ENCODE measurements at regions not wholly inside any gene's neighbourhood (a gene's known extent, or its start where the extent isn't known, plus 50 kb on each side); places are given as distances from the start of the nearest gene placed in this dataset.

DNA sequence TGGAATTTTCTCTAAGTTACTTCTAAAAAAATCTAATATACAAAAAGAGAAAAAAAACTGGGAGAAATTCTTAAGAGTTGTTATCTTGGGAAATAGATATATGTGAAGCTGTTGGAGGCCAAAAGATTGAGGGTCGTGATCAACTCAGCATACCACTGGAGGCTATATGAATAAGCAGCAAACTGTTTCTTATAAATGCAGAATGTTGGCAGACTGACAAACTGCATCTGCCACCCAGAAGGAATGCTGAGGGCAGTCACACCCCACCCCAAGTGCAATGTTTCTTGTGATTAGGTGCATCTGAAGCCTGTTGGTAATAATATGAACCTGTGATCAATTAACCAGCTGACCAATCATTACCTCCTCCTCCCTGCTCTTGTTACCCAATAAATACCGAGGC is 818.6 kb upstream of the MGAT4C start:
- CTCF ChIA-PET = no interaction called here
- no peaks in the 10 kb centered on the region for H3K36me3 Mint-ChIP-seq (ENCODE audit: low read depth)
- POLR2A ChIA-PET = no interaction called here

DNA sequence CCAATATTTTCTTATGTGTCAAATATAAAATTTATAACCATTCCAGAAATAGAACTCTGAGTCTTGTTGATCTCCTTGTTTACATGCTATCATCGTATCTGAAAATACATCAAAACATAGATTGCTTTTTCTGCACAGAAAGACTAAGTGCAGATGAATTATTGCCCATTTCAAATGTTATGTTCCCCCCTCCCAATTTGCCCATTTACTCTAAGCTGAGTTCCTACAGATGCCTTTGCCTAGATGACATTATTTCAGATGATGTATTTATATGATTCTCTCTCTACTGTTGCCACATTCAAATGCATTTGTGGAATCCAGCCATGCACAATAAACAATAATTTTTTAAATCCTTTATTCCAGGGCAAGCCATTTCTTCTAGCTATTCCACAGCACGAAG is 810.1 kb upstream of the MGAT4C start:
- CTCF ChIA-PET = no interaction called here
- H3K4me1 Mint-ChIP-seq = no peaks in the 10 kb centered on the region
- POLR2A ChIA-PET = no interaction called here
- H3K4me3 Mint-ChIP-seq = no peak overlapping the region
- H3K36me3 Mint-ChIP-seq (ENCODE audit: low read depth) = no peaks in the 10 kb centered on the region
- DNase-seq = no peak
- no peak overlapping the region for H3K27ac Mint-ChIP-seq
- no peaks in the 10 kb centered on the region for H3K27me3 Mint-ChIP-seq
- H3K9me3 Mint-ChIP-seq = peaks cover 2% of the 10 kb centered on the region

More for the DNA sequence above, 818.6 kb upstream of the MGAT4C start:
- H3K9me3 Mint-ChIP-seq = peaks cover 15% of the 10 kb centered on the region
- no peaks in the 10 kb centered on the region for H3K4me1 Mint-ChIP-seq
- H3K27ac Mint-ChIP-seq = no peak overlapping the region
- DNase-seq = no peak
- no peak overlapping the region for H3K4me3 Mint-ChIP-seq
- H3K27me3 Mint-ChIP-seq = no peaks in the 10 kb centered on the region

DNA sequence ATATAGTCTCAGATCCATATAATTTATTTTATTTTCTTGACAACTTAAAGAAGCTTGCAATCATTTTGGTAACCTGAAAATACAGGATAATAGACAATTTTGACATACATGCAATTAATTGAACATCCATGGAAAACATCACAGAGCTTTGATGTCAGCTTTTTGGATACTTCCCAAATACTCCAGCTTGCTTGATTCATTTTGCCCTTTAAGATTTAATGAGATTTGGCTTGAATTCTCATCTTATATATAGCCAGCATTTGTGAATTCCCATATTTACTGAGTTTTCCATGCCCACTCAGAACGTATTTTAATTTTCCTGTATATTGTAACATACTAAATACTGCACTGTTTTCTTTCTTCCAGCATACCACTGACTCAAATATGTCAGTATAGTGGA is 803.0 kb upstream of the MGAT4C start:
- no peak overlapping the region for H3K4me3 Mint-ChIP-seq
- H3K27me3 Mint-ChIP-seq = no peaks in the 10 kb centered on the region
- ChIA-PET CTCF (no interaction called here), POLR2A (no interaction called here)
- H3K4me1 Mint-ChIP-seq = no peaks in the 10 kb centered on the region
- peaks cover under 1% of the 10 kb centered on the region for H3K9me3 Mint-ChIP-seq
- H3K27ac Mint-ChIP-seq = no peak overlapping the region
- DNase-seq = no peak
- H3K36me3 Mint-ChIP-seq (ENCODE audit: low read depth) = no peaks in the 10 kb centered on the region

DNA sequence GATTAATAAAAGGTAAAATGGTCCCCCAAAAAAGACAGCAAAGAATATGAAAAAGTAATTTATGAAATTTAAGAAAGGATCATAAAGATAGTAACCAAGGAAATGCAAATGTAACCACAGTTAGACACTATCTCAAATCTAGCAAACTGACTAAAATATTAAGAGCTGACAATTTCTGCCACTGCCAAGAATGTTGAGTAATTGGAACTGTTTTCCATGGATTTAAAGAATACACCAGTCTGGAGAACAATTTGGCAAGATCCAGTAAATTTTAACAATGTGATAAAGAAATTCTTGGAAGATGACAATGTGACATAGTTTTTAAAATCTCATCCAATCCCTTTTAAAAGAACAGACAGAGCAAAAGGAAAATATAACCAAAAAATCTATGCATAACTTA is 798.0 kb upstream of the MGAT4C start:
- H3K27me3 Mint-ChIP-seq = no peaks in the 10 kb centered on the region
- ChIA-PET POLR2A (interaction anchor here (0.6 kb wide), 1 partner anchor 90 kb away, joined by 4 read pairs; no protein-coding TSS in a partner anchor), CTCF (no interaction called here)
- H3K9me3 Mint-ChIP-seq = no peaks in the 10 kb centered on the region
- H3K4me1 Mint-ChIP-seq = no peaks in the 10 kb centered on the region
- no peak overlapping the region for H3K27ac Mint-ChIP-seq
- no peak overlapping the region for H3K4me3 Mint-ChIP-seq
- no peaks in the 10 kb centered on the region for H3K36me3 Mint-ChIP-seq (ENCODE audit: low read depth)
- no peak for DNase-seq

DNA sequence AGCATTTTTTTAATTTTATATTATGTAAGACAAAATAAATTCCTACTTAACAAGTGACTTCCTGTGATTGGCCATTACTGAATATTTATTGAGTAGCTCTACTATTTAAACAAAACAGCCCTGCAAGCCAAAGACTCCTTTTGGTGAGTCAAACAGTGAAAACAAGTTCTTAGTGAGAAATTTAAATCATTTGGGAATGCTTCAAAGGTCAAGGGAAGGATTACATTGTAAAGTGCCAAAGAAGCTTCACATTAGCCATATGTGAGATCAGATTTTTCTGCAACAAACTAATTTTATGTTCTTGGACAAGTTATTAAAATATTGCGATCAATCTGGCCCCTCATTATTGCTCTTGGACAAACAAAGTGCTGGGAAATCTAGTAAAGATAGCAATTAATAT is 795.4 kb upstream of the MGAT4C start:
- ChIA-PET POLR2A (no interaction called here), CTCF (no interaction called here)
- H3K27me3 Mint-ChIP-seq = no peaks in the 10 kb centered on the region
- H3K4me1 Mint-ChIP-seq = no peaks in the 10 kb centered on the region
- DNase-seq = no peak
- H3K27ac Mint-ChIP-seq = no peak overlapping the region
- no peak overlapping the region for H3K4me3 Mint-ChIP-seq
- H3K9me3 Mint-ChIP-seq = no peaks in the 10 kb centered on the region
- no peaks in the 10 kb centered on the region for H3K36me3 Mint-ChIP-seq (ENCODE audit: low read depth)

DNA sequence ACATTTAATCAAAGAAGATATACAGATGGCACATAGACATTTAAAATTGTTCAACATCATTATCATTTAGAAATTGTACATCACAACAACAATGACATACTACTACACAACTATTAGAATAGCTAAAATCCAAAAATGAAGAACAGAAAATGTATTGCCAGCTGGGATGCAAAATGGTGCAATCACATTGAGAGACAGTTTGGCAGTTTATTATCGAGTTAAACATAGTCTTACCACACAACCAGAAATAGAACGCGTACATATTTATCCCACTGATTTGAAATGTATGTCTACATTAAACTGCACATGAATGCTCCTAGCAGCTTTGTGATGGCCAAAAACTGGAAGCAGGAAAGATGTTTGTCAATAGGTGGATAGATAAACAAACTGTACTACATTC is 791.5 kb upstream of the MGAT4C start:
- no peaks in the 10 kb centered on the region for H3K27me3 Mint-ChIP-seq
- no peak for DNase-seq
- POLR2A ChIA-PET = no interaction called here
- no peak overlapping the region for H3K4me3 Mint-ChIP-seq
- H3K36me3 Mint-ChIP-seq (ENCODE audit: low read depth) = no peaks in the 10 kb centered on the region
- H3K27ac Mint-ChIP-seq = no peak overlapping the region
- CTCF ChIA-PET = no interaction called here
- H3K4me1 Mint-ChIP-seq = no peaks in the 10 kb centered on the region
- H3K9me3 Mint-ChIP-seq = no peaks in the 10 kb centered on the region

DNA sequence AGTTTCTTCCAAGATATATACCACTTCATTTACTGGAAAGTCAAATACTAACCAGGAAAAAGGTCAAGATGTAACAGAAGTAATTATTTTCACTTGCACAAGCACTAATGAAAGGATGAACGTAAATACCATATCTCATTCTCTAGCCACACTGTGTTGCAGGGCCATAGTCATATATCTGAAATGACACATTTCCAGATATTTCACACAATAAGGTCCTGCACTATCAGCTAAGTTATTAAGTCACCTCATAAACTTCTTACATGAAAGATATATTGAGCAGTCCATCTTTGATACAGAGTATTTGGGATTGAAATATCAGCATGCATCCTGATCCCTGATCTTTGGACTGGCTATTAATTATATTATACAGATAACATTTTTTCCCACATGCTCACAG is 783.3 kb upstream of the MGAT4C start:
- POLR2A ChIA-PET = no interaction called here

DNA sequence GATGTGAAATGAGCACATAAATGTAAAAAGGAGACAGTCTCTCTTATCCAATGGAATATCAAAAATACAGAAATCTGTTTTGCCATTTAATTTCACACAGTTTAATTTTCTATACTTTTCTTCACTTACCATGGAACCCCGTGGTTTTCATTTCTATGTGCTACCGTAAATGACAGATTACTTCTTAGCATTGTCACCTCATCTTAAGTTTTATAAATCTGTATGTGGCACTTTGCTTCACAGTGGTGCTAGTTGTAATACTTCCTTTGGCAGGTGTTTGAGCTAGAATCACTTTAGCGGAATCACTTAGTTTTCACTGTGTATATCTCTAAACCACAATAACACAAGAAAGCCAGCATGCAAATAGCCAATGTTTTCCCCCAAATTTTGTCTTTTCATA is 781.9 kb upstream of the MGAT4C start:
- Mint-ChIP-seq H3K27me3 (no peaks in the 10 kb centered on the region), H3K27ac (no peak overlapping the region), H3K9me3 (peaks cover 2% of the 10 kb centered on the region), H3K4me3 (no peak overlapping the region), H3K4me1 (no peaks in the 10 kb centered on the region), H3K36me3 (ENCODE audit: low read depth) (no peaks in the 10 kb centered on the region)
- POLR2A ChIA-PET = no interaction called here
- no peak for DNase-seq
- CTCF ChIA-PET = no interaction called here

More for the DNA sequence above, 783.3 kb upstream of the MGAT4C start:
- CTCF ChIA-PET = no interaction called here
- DNase-seq = no peak
- Mint-ChIP-seq H3K27me3 (no peaks in the 10 kb centered on the region), H3K27ac (no peak overlapping the region), H3K9me3 (peaks cover 2% of the 10 kb centered on the region), H3K4me3 (no peak overlapping the region), H3K4me1 (no peaks in the 10 kb centered on the region), H3K36me3 (ENCODE audit: low read depth) (no peaks in the 10 kb centered on the region)

DNA sequence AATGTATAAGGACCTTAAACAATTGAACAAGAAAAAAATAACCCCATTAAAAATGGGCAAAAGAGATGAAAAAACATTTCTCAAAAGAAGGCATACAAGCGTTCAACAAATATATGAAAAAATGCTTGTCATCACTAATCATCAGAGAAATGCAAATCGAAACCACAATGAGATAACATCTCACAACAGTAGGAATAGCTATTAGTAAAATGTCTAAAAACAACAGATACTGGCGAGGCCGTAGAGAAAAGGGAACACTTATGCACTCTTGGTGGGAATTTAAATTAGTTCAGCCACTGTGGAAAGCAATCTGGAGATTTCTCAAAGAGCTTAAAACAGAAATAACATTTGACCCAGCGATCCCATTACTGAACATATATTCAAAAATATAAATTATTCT is 769.8 kb upstream of the MGAT4C start:
- Mint-ChIP-seq H3K4me1 (no peaks in the 10 kb centered on the region), H3K9me3 (no peaks in the 10 kb centered on the region), H3K27ac (no peak overlapping the region), H3K4me3 (no peak overlapping the region), H3K27me3 (no peaks in the 10 kb centered on the region), H3K36me3 (ENCODE audit: low read depth) (no peaks in the 10 kb centered on the region)
- DNase-seq = no peak
- CTCF ChIA-PET = no interaction called here
- POLR2A ChIA-PET = no interaction called here

DNA sequence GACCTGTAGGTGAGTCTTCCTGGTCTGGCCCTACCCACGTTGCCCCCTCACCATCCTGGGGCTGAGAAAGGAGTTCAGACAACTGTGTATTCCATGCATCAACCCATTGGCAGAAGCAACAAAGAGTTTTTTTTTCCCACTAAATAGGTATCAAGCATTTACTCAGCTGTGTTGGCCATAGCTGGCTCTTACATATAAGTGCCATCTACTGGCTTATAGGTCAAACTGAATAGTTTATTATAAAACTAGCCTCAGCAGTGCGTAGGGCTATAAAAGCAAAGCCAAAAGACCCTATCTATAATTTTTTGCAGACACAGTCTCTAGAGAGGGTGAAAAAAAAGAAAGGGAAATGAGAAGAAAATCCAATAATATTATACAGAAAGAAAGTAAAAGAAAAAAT is 765.2 kb upstream of the MGAT4C start:
- ChIA-PET CTCF (no interaction called here), POLR2A (no interaction called here)
- no peak for DNase-seq
- no peaks in the 10 kb centered on the region for H3K36me3 Mint-ChIP-seq (ENCODE audit: low read depth)
- H3K27ac Mint-ChIP-seq = no peak overlapping the region
- H3K4me3 Mint-ChIP-seq = no peak overlapping the region
- H3K4me1 Mint-ChIP-seq = no peaks in the 10 kb centered on the region
- H3K9me3 Mint-ChIP-seq = peaks cover 2% of the 10 kb centered on the region
- H3K27me3 Mint-ChIP-seq = no peaks in the 10 kb centered on the region

DNA sequence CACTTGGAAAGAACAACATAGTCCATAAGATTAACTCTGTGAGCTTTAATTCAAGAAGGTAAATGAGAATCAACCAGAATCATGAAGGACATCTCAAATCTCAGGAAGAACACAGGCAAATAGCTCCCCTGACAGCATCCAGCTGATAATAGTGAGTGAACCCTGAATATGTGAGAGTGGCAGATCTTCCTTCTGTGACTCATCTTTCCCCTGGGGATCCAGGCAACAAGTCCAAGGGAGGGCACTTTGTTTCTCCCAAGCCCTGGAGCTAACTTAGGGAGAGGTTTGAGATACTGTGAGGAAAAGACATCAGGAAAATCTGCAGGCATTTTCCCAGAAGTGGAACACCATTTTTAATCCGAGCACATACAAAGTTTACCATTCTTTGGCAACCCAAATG is 763.9 kb upstream of the MGAT4C start:
- H3K4me1 Mint-ChIP-seq = no peaks in the 10 kb centered on the region
- no peak overlapping the region for H3K4me3 Mint-ChIP-seq
- H3K27me3 Mint-ChIP-seq = no peaks in the 10 kb centered on the region
- ChIA-PET CTCF (no interaction called here), POLR2A (no interaction called here)
- DNase-seq = no peak
- no peaks in the 10 kb centered on the region for H3K36me3 Mint-ChIP-seq (ENCODE audit: low read depth)
- peaks cover 4% of the 10 kb centered on the region for H3K9me3 Mint-ChIP-seq
- H3K27ac Mint-ChIP-seq = no peak overlapping the region

DNA sequence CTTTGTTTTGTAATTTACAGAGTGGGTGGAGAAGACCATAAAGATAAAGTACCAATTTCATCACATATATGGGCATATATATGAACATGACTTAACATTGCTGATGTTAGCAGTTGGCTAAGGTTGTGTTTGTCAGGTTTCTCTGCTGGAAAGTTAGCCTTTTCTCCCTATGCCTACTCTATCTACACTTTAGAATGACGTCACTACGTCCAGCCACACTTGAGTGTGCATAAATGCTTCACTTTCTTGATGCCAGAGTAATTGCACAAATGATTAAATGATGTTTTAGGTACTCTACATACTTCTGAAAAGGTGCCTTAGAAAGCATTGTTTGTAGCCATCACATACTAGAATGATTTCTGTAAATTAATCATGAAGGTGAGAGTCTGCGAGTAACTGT is 759.2 kb upstream of the MGAT4C start:
- H3K4me3 Mint-ChIP-seq = no peak overlapping the region
- DNase-seq = no peak
- H3K27me3 Mint-ChIP-seq = no peaks in the 10 kb centered on the region
- no peak overlapping the region for H3K27ac Mint-ChIP-seq
- POLR2A ChIA-PET = no interaction called here
- H3K36me3 Mint-ChIP-seq (ENCODE audit: low read depth) = no peaks in the 10 kb centered on the region
- CTCF ChIA-PET = no interaction called here
- peaks cover 7% of the 10 kb centered on the region for H3K9me3 Mint-ChIP-seq
- no peaks in the 10 kb centered on the region for H3K4me1 Mint-ChIP-seq

DNA sequence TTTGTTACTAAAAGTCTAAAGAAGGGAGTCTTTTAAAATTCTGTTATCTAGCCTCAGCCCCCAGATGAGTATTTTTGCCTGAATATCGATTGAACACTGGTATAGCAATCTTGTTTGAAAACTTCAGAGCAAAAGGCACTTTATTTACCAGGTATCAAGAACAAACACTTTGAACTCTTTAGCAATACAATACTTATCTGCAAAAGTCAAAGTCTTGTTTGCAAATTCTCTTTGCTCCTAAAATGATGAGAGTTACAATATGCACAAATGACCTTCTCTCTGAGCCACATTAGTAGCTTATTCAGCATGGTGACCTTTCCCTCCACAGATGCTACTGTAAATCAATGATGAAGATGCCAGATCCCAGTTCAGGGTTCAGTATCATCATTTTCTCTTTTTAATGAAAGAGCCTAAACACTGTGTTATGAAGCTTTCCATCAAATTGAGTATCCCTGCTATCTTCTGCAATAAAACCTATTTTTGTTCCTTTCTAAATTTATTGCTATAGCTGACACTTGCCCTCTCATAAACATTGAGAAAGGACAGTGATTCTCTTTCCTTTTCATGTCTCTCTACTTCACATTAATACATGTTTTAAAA is 752.7 kb upstream of the MGAT4C start:
- no peak overlapping the region for H3K27ac Mint-ChIP-seq
- H3K36me3 Mint-ChIP-seq (ENCODE audit: low read depth) = no peaks in the 10 kb centered on the region
- H3K4me1 Mint-ChIP-seq = no peaks in the 10 kb centered on the region
- ChIA-PET POLR2A (no interaction called here), CTCF (no interaction called here)
- H3K9me3 Mint-ChIP-seq = peaks cover 3% of the 10 kb centered on the region
- H3K27me3 Mint-ChIP-seq = no peaks in the 10 kb centered on the region
- no peak for DNase-seq
- no peak overlapping the region for H3K4me3 Mint-ChIP-seq

DNA sequence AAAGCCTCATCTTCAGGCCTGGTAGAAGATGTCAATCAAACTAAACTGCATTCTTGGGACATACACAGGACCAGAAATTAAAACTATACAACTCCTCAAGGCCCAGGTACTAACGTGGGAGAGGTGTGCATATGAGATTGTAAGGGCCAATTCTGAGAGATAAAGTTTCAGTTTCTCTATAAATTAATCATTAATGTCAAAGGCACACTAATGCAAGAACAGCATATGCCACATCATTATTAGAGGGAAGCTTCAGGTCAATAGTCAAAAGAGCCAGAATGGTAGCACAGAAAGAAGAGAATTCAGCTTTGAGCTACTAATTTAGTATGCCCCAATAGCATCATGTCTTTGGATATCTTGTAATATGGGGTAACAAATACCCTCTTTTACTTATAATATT is 744.9 kb upstream of the MGAT4C start:
- ChIA-PET POLR2A (no interaction called here), CTCF (no interaction called here)
- no peak for DNase-seq
- no peaks in the 10 kb centered on the region for H3K4me1 Mint-ChIP-seq
- H3K36me3 Mint-ChIP-seq (ENCODE audit: low read depth) = no peaks in the 10 kb centered on the region
- H3K9me3 Mint-ChIP-seq = peaks cover 2% of the 10 kb centered on the region
- H3K27ac Mint-ChIP-seq = no peak overlapping the region
- H3K4me3 Mint-ChIP-seq = no peak overlapping the region
- no peaks in the 10 kb centered on the region for H3K27me3 Mint-ChIP-seq

DNA sequence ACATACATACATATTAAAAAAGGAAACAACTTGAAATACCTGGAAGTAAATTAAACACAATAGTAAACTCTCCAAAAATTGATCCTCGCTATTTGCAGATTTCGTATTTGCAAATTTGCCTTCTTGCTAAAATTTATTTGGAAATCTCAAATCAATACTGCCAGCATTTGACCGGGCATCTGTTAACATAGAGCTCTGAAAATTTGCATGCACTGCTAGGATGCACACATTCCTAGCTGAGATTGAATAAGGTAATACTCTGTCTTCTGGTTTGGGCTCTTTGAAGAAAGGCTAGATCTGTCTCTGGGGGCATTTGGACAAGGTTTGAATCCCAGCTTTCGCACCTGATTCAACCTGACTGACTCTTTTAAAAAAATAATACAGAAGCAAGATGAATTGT is 729.1 kb upstream of the MGAT4C start:
- no peak overlapping the region for H3K27ac Mint-ChIP-seq
- CTCF ChIA-PET = no interaction called here

More for the DNA sequence above, 729.1 kb upstream of the MGAT4C start:
- Mint-ChIP-seq H3K27me3 (no peaks in the 10 kb centered on the region), H3K9me3 (peaks cover 3% of the 10 kb centered on the region), H3K4me3 (no peak overlapping the region), H3K36me3 (ENCODE audit: low read depth) (no peaks in the 10 kb centered on the region), H3K4me1 (no peaks in the 10 kb centered on the region)
- POLR2A ChIA-PET = no interaction called here
- no peak for DNase-seq
